COLO829 (cell line): ENCODE measurements at regions not wholly inside any gene's neighbourhood (a gene's known extent, or its start where the extent isn't known, plus 50 kb on each side); places are given as distances from the start of the nearest gene placed in this dataset.

Experiments
- DNase-seq: peaks from one replicate; pipeline ENCODE4 v3.0.0; 2012; ENCODE audit warnings: low spot score

DNA sequence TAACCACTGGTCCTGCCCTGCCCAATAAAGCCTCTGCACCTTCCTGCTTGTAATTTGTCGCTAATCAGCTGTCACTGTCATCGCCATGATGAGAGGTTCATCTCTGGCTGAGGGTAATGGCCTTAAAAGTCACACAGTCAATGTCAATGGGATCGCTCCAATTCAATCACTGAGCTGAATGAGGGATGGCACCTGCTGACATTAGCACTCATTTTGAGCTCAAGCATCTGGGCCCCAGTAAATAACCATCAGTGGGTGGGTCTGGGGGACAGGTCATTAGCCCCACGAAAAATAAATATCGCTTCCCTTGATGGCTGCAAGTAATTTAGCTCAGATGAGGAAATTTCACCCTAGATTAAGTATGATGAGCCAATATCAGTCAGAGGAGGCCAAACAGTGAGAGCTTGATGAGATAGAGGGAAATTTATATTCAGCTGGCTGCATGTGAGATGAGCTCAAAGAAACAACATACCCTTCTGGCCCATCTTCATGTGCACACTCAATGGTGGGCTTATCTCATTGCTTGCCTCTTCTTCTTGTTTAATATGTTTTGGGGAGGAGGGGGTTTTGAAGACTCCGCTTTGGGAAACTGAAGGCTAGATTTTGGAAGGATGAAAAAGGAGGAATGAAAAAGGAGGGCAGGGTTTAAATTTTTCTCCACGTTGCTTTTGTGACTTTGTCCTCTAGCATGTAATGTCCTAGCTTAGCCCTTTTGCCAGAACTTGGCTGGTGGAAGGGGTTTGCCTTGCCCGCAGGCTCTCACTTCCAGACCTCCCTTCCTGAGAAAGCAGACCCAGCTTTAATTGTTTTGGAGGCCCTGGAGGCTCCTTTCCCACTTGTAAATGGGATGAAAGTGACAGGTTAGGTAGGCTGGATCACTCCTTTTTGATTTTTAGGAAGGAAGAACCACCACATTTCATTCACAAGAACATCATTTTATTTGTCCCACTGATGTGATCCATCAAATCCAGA, 84.8 kb upstream of the PAQR3 start:
- DNase-seq: no peak

DNA sequence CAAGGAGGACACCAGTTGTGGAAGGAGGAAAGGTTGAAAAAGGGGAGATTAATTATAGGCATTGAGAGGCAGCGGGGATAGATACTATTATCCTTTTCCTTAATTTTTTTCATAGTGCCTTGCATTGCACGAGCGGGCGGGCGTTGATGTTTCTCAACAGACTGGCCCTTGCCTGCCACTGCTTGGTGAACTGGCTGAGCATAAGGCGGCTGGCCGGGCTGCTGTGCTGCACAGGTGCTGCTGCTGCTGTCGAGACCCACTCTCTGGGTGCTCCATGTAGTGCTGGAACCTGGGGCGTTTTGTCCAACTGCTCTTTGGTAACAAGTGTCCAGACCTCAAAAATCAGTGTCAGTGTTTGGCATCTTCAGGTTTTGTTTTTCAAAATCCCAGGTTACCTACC, 83.3 kb upstream of the PAQR3 start:
- DNase-seq: no peak

DNA sequence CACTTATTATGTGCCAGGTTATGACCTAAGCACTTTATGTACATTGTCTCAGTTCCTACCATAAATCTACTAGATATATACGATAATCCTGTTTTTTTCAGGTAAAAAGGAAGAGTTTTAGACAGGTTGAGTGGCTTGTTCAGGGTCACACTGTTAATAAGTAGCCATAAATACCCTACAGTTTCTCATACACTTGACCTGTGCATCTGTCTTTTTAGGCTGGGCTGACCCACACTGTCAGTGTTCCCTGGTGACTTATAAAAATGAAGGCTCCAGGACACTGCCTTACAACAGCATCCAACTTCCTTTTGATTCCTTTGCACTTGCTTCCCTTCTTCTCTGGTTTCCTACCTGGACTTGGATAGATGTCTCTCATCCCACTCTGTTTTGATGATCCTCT, 78.2 kb upstream of the PAQR3 start:
- no peak for DNase-seq

DNA sequence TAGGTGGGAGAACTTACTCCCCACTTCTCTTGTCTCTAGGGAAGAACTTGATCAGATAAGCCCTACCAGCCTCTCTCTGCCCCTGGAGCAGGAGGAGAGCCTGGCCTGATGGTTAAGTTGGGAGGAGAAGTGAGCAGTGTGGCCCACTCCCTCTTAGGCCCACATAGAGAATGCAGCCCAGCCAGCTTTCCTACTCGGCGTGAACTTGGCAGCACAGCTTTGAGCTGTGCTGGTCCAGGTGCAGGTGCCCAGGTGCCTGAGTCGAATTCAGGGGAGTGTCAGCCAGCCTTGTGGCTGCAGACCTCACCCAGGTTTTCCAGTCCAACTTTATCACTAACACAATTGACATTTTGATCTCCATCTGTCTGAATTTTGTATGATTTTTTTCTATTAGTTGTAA, 77.6 kb upstream of the PAQR3 start:
- no peak for DNase-seq

DNA sequence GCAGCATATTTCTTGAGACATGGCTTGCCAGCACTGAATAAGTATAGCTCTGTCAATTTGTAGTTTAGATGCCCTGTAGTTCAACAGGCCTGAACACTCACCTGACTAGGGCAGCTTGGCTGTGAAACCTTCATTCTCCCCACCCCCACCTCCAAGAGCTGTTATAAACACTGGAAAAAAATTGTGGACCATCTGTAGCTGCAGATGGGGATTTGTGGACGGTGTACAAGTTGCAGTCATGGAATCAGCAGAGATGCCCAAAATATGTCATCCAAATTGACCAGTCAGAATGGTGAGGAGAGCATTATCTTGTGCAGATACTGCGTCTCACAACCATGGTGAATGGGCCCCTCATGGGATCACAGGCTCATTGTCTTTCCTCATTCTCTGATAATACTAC, 76.2 kb upstream of the PAQR3 start:
- DNase-seq: no peak

DNA sequence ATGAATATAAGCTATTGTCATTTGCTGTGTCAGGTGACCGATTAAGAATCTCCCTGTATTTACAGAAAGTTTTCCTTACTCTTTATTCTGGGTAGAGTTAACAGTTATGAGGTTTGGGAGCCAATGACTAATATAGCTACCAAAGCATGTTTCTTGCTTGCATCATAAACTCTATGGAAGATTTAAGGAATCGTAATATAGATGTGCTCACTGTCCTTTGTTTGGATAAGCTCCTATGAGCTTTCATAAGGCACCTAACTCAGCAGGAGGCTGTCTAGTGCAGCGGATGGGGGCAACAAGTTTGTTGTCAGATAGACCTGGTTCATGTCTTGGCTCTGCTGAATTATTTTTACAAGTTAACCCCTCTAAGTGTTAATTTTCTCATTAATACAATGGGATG, 75.0 kb upstream of the PAQR3 start:
- DNase-seq: no peak

DNA sequence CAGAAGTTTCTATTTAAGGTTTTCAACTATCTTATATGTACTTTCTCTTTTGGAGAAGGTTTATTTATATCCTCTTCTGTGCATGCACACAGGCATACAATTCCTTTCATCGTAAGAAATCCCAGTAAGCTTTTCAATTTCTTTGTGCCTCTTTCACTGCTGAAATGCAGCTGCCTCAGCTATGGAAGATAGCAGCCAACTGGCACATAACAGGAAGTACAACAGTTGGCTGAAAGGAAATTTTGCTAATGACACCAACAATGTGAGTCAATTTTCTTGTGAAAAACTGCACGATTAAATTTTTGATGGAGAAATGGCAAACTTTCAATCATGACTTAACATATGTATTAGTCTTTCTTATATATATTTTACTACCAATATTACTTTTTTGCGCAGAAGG, 74.5 kb upstream of the PAQR3 start:
- DNase-seq: no peak

DNA sequence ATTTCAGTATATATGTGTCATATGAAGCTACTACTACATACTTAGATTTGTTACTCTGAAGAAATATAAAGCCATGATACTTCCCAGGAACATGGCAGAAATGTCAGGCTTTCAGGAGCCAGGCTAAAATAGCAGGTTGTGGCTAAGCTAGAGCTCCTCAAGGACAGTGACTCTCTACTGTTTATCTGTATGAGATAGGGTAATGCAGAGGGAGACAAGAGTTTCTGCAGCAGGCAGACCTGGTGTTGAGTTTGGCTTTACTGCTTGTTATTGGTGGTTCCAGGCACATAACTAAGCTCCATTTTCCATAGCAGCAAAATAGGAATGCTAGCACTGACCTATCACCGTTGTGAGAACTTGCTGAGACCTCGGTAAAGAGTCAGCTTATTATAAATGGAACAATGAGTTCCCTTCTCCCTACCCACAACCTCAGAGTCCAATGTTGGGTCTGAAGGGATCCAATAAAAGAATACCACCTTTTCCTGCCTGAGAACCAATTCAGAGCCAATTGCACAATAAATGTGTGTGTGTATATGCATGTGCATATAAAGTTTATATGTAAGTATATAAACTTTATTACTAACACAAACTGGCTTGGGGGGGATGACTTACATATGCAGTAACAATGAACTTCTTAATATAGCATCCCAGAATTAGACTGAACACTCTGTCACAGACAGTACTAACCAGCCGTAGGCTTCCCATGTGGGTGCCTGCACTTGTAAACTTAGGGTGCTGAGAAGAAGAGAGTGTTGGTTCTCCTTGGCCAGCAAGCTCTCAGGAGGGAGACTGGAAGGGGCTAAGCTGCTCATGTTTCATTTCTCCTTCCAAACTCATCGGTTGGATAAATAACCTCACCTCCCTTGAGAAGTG, 51.9 kb upstream of the PAQR3 start:
- DNase-seq: no peak

DNA sequence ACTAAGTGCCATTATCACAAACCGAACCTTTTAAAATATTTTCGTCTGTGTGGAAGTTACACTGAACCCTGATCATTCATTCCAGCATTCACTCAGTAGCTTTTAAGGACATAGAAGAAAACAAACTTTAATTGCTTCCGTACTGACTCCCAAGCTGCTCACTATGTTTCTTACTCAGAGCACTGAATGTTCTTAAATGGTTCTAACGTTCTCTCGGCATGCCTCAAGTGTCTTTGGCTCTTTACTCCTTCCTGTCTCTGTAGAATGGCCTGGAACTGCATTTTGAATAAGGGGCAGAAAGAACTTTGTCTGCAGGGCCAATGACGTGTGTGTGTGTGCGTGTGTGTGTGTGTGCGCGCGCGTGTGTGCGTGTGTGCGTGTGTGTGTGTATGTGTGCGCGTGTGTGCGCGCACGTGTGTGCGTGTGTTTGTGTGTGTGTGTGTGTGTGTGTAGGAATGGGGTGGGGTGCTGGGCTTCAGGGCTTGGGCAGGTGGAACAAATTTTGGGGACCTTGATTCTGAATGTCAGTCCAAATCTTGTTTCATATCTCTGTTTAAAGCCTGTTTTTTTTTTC, 50.5 kb upstream of the PAQR3 start:
- DNase-seq: no peak
